NB4 (cell line): ENCODE measurements at regions not wholly inside any gene's neighbourhood (a gene's known extent, or its start where the extent isn't known, plus 50 kb on each side); places are given as distances from the start of the nearest gene placed in this dataset.

ENCODE experiments used
- POLR2A ChIP-seq: IDR thresholded peaks from 2 replicates; pipeline ENCODE4 v1.6.1; 2011; ENCODE audit warnings: mild to moderate bottlenecking; ENCODE audit not compliant: insufficient read length; ENCODE audit errors: extremely low read depth
- TF ChIP-seq, protein P1 (sequence below): IDR thresholded peaks from one replicate; pipeline ENCODE4 v1.5.1; 2012; ENCODE audit warnings: low read depth, low read length

DNA sequence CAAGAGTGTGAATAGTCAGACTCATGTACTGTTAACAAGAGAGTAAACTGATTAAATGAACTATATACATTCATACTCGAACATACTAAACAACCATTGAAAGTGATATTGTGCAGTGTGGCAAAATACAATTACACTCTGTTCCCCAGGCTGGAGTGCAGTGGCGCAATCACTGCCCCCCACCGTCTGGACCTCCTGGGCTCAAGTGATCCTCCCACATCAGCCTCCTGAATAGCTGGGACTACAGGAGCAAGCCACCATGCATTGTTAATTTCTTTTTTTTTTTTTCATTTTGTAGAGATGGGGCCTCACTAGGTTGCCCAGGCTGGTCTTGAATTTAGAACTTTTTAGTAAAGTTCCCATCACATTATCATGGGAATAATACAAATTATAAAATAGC, 77.3 kb upstream of the LSM14A start:
- TF ChIP-seq, protein P1, sequence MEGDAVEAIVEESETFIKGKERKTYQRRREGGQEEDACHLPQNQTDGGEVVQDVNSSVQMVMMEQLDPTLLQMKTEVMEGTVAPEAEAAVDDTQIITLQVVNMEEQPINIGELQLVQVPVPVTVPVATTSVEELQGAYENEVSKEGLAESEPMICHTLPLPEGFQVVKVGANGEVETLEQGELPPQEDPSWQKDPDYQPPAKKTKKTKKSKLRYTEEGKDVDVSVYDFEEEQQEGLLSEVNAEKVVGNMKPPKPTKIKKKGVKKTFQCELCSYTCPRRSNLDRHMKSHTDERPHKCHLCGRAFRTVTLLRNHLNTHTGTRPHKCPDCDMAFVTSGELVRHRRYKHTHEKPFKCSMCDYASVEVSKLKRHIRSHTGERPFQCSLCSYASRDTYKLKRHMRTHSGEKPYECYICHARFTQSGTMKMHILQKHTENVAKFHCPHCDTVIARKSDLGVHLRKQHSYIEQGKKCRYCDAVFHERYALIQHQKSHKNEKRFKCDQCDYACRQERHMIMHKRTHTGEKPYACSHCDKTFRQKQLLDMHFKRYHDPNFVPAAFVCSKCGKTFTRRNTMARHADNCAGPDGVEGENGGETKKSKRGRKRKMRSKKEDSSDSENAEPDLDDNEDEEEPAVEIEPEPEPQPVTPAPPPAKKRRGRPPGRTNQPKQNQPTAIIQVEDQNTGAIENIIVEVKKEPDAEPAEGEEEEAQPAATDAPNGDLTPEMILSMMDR = no peak
- TF ChIP-seq POLR2A = no peak
